ENCODE measurements at regions not wholly inside any gene's neighbourhood (a gene's known extent, or its start where the extent isn't known, plus 50 kb on each side); places are given as distances from the start of the nearest gene placed in this dataset.

DNA sequence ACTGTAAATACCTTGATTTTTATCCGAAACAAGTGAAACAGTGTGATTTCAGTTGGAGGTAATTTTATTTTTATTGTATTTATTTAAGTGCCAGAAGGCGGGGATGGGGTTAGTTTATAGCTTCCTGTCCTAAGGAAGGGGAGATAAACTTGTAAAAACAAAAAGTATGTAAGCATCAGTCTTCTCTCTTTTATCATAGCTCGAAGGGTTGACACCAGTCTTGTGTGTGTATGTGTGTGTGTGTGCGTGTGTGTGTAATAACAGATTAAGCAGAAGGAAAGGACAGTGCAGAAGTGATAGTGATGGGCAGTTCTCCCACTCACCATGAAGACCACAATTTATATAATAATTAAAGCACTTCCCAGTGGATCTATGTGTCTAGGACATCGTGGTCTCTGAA is 793.3 kb downstream of the PLCL1 start (continued):
- no peak for TF ChIP-seq BCOR (IDR thresholded peaks at IDR 0.05)

DNA sequence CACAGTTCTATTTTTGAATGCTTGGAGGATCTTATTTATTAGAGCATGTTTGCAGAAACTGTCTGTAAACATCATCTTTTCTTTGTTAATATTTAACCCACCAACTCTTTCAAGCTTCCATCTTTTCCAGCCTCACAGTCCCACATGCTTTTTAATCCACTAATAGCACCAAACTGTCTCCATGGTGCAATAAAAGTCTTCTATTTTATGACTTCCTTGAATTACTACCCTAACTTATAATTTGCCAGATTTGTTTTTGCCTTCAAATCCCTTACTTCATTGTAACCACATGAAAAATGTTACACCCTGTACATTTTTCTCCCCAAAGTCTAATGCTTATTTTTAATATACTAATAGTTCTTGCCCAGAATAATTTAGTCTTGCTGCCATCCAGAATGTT is 792.6 kb downstream of the PLCL1 start:
- Histone ChIP-seq H3K9me3 (replicated peaks; ENCODE audit: control insufficient read depth, insufficient read depth, low read depth, low read length) (no peaks in the 10 kb centered on the region), H3K9me1 (ENCODE audit: control insufficient read depth, insufficient read depth, low read length) (no peaks in the 10 kb centered on the region), H3K27me3 (ENCODE audit: control insufficient read depth in 2 of 2, insufficient read depth in 2 of 2, low read length in 2 of 2) (no peaks in the 10 kb centered on the region), H3K4me1 (replicated peaks in 1 of 2; ENCODE audit: control insufficient read depth in 2 of 2, insufficient read depth in 2 of 2, low read length in 2 of 2) (no peaks in the 10 kb centered on the region), H3K36me3 (ENCODE audit: control insufficient read depth, insufficient read depth, low read length) (no peaks in the 10 kb centered on the region), H4K20me1 (replicated peaks; ENCODE audit: control insufficient read depth, insufficient read depth, low read length) (no peaks in the 10 kb centered on the region), H3K27ac (ENCODE audit: extremely low read depth, low read depth, low read length) (no peak overlapping the region), H3K79me2 (ENCODE audit: control insufficient read depth, insufficient read depth, low read length) (no peaks in the 10 kb centered on the region), H3K9ac (ENCODE audit: insufficient read depth in 1 of 2, low read depth in 2 of 2, low read length in 2 of 2) (no peak overlapping the region), H2AFZ (ENCODE audit: low read depth, low read length) (no peak overlapping the region), H3K4me3 (no peak overlapping the region), H3K4me2 (ENCODE audit: insufficient read depth, low read length) (no peak overlapping the region)
- ATAC-seq (no peak), FAIRE-seq (no peak), DNase-seq (ENCODE audit: extremely low read depth in 1 of 4, low spot score in 3 of 4) (no peak)
- TF ChIP-seq SMARCA4 (IDR thresholded peaks at IDR 0.05) (no peak), KAT7 (CRISPR knock-in tag; IDR thresholded peaks at IDR 0.05; ENCODE audit: borderline replicate concordance) (no peak), HSF4 (CRISPR knock-in tag; IDR thresholded peaks at IDR 0.05; ENCODE audit: borderline replicate concordance) (no peak), ZNF583 (CRISPR knock-in tag; IDR thresholded peaks at IDR 0.05) (no peak), BRD4 (IDR thresholded peaks at IDR 0.05) (no peak), ZNF778 (CRISPR knock-in tag; IDR thresholded peaks at IDR 0.05) (no peak), TSC22D4 (tag; IDR thresholded peaks at IDR 0.05) (no peak), ARID1B (IDR thresholded peaks at IDR 0.05) (no peak), KDM2B (CRISPR knock-in tag; IDR thresholded peaks at IDR 0.05) (no peak), MCM7 (IDR thresholded peaks at IDR 0.05) (no peak)
- TF ChIP-seq, protein P1, sequence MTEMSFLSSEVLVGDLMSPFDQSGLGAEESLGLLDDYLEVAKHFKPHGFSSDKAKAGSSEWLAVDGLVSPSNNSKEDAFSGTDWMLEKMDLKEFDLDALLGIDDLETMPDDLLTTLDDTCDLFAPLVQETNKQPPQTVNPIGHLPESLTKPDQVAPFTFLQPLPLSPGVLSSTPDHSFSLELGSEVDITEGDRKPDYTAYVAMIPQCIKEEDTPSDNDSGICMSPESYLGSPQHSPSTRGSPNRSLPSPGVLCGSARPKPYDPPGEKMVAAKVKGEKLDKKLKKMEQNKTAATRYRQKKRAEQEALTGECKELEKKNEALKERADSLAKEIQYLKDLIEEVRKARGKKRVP (CRISPR knock-in tag; IDR thresholded peaks at IDR 0.05) = no peak
- TF ChIP-seq, protein P2, sequence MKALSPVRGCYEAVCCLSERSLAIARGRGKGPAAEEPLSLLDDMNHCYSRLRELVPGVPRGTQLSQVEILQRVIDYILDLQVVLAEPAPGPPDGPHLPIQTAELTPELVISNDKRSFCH (CRISPR knock-in tag; IDR thresholded peaks at IDR 0.05) = no peak
- TF ChIP-seq, protein P2 (tag; IDR thresholded peaks at IDR 0.05) = no peak
- in situ Hi-C loops (cut with MboI) (no loop called here), intact Hi-C loops (cut with micrococcal nuclease) (no loop called here)
- ChIA-PET CTCF (ENCODE audit: low intra/inter-chr PET ratio) (no interaction called here), POLR2A (no interaction called here)
- BruUV-seq (replicated peaks) = no TSS peak
